Natural killer cell (primary cell): ENCODE measurements at regions not wholly inside any gene's neighbourhood (a gene's known extent, or its start where the extent isn't known, plus 50 kb on each side); places are given as distances from the start of the nearest gene placed in this dataset.

Experiments used
- ATAC-seq, 3 donors: fragments of 150-1000 bp in 2 of 3; fragments of 200-7000 bp in 1 of 3; cut with Tn5 transposase; 1 replicate in 1 of 3; 2 replicates in 2 of 3; pipeline ENCODE4 v1.10.0; 2021; ENCODE audit warnings: mild to moderate bottlenecking in 2 of 3, moderate library complexity in 2 of 3
- DNase-seq, 2 donors: peaks; one replicate each; pipeline versions ENCODE4 v3.0.0 to v3.0.0-alpha.2; 2013 to 2021; ENCODE audit warnings: mixed read lengths in 1 of 2
- H3K27ac ChIP-seq: one replicate; pipeline ENCODE4 v1.5.1; 2013; ENCODE audit warnings: mild to moderate bottlenecking, low read length
- H3K27me3 ChIP-seq: one replicate; pipeline ENCODE4 v1.6.1; 2013; ENCODE audit warnings: low read length; ENCODE audit not compliant: control insufficient read depth, insufficient read depth
- H3K36me3 ChIP-seq: one replicate; pipeline ENCODE4 v1.6.1; 2013; ENCODE audit warnings: low read length; ENCODE audit not compliant: control insufficient read depth, insufficient read depth
- H3K4me1 ChIP-seq: one replicate; pipeline ENCODE4 v1.6.1; 2013; ENCODE audit warnings: low read length; ENCODE audit not compliant: control insufficient read depth, insufficient read depth
- H3K4me3 ChIP-seq: one replicate; pipeline ENCODE4 v1.5.1; 2013; ENCODE audit warnings: low read length
- H3K9me3 ChIP-seq: one replicate; pipeline ENCODE4 v1.6.1; 2013; ENCODE audit warnings: low read length; ENCODE audit not compliant: control insufficient read depth, insufficient read depth
- H3K27ac Mint-ChIP-seq, 2 donors: one replicate each; pipeline ENCODE4 v1.8.0; 2022; ENCODE audit warnings: mild to moderate bottlenecking in 2 of 2, mixed read lengths in 2 of 2, moderate library complexity in 1 of 2
- H3K27me3 Mint-ChIP-seq, 2 donors: one replicate each; pipeline ENCODE4 v1.8.0; 2022; ENCODE audit warnings: low read depth in 2 of 2, mixed read lengths in 2 of 2
- H3K36me3 Mint-ChIP-seq: one replicate; pipeline ENCODE4 v1.8.0; 2022; ENCODE audit warnings: mixed read lengths
- H3K4me1 Mint-ChIP-seq, 2 donors: one replicate each; pipeline ENCODE4 v1.8.0; 2022; ENCODE audit warnings: mixed read lengths in 2 of 2
- H3K4me3 Mint-ChIP-seq: one replicate; pipeline ENCODE4 v1.8.0; 2022; ENCODE audit warnings: mild to moderate bottlenecking, moderate library complexity, mixed read lengths
- H3K9me3 Mint-ChIP-seq, 2 donors: one replicate each; pipeline ENCODE4 v1.8.0; 2022; ENCODE audit warnings: mixed read lengths in 2 of 2
- WGBS: methylation state at CpG from one replicate; pipeline ENCODE4 v1.1.7; 2013; ENCODE audit warnings: missing lambda C conversion rate; ENCODE audit not compliant: insufficient coverage; 5-methylcytosine and 5-hydroxymethylcytosine counted together
- intact Hi-C: fragments of 100-400 bp; cut with micrococcal nuclease; formaldehyde crosslinking; loops from one replicate; pipeline ENCODE4 v1.14.2; 2022
- TF ChIP-seq, protein P1 (sequence below): fragments of 200-600 bp; IDR thresholded peaks from one replicate; pipeline ENCODE4 v1.8.0; 2022; ENCODE audit warnings: antibody characterized with exemption

DNA sequence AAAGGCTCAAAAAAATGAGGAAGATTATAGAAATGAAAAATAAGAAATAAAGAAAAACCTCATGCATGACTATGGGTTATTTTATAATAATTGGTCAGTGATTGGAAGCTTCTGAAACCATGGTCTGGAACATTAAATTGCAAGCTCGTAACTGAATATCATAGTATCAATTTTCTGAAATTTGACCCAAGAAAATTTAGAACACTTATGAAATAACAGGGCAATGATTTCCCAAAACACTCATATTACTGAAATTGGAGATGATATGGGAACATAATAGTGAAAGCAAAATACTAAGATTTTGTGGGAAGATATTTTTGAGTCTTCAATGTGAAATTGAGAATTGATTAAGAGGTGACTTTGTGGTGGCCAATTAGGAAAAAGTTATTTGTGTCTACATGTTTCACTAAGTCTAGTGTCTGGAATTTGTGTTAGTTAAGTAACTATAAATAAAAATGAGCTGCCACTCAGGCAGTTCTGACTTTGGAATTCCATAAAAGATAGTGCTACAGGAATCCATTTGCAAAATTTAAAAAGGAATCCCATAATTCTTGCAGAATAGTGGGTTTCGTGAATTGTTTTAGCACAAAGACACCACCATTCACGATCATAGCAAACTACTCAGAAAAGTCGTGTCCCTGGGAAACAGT, 603.0 kb downstream of the LMO7 start:
- DNase-seq: no peak
- no peaks in the 10 kb centered on the region for H3K4me1 Mint-ChIP-seq
- intact Hi-C loops: no loop called here
- 89% methylated on average over 1 of the region's 4 CpGs for WGBS
- Histone ChIP-seq H3K36me3 (no peaks in the 10 kb centered on the region), H3K27ac (no peak overlapping the region), H3K4me3 (no peak overlapping the region), H3K9me3 (no peaks in the 10 kb centered on the region), H3K4me1 (no peaks in the 10 kb centered on the region), H3K27me3 (no peaks in the 10 kb centered on the region)
- no peak for ATAC-seq
- no peak overlapping the region for H3K27ac Mint-ChIP-seq
- H3K36me3 Mint-ChIP-seq: no peaks in the 10 kb centered on the region
- no peak overlapping the region for H3K4me3 Mint-ChIP-seq
- no peaks in the 10 kb centered on the region for H3K27me3 Mint-ChIP-seq
- TF ChIP-seq, protein P1, sequence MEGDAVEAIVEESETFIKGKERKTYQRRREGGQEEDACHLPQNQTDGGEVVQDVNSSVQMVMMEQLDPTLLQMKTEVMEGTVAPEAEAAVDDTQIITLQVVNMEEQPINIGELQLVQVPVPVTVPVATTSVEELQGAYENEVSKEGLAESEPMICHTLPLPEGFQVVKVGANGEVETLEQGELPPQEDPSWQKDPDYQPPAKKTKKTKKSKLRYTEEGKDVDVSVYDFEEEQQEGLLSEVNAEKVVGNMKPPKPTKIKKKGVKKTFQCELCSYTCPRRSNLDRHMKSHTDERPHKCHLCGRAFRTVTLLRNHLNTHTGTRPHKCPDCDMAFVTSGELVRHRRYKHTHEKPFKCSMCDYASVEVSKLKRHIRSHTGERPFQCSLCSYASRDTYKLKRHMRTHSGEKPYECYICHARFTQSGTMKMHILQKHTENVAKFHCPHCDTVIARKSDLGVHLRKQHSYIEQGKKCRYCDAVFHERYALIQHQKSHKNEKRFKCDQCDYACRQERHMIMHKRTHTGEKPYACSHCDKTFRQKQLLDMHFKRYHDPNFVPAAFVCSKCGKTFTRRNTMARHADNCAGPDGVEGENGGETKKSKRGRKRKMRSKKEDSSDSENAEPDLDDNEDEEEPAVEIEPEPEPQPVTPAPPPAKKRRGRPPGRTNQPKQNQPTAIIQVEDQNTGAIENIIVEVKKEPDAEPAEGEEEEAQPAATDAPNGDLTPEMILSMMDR: no peak
- peaks cover 5 to 6% of the 10 kb centered on the region in 2 donors for H3K9me3 Mint-ChIP-seq

DNA sequence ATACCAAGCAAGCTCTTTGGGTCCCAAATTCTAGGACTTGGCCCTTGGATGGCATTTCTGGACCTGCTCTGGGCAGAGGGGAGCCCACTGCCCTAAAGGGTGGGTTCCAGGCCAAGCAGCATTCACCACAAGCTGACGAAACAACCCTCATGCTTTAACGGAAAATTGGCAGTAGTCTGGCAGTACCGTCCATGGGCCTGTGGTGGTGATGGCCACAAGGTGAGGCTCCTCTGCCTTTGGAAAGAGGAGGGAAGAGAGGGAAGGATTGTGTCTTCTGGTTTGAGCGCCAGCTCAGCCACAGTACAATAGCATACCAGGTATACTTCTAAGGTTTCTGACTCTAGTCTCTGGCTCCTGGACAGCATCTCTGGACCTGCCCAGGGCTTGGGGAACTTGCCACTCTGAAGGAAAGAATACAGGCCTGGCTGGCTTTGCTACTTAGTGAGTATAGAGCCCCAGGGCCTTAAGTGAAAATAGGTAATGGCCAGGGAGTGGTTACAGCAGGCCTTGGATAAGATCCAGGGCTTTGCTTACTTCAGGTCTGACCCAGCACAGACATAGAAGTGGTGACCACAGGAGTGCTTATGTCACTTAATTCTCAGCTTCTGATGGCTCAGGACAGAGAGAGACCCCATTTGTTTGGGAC, 595.5 kb downstream of the LMO7 start:
- H3K27me3 ChIP-seq: no peaks in the 10 kb centered on the region
- TF ChIP-seq, protein P1: no peak
- Mint-ChIP-seq H3K9me3 (peaks cover 11 to 14% of the 10 kb centered on the region in 2 donors), H3K27ac (no peak overlapping the region), H3K4me3 (no peak overlapping the region), H3K36me3 (no peaks in the 10 kb centered on the region), H3K4me1 (no peaks in the 10 kb centered on the region), H3K27me3 (no peaks in the 10 kb centered on the region)
- no peak for ATAC-seq
- H3K9me3 ChIP-seq: no peaks in the 10 kb centered on the region
- H3K4me3 ChIP-seq: no peak overlapping the region
- H3K4me1 ChIP-seq: no peaks in the 10 kb centered on the region
- no peak for DNase-seq
- H3K27ac ChIP-seq: no peak overlapping the region
- intact Hi-C loops: no loop called here
- WGBS: 95% methylated on average over 4 of the region's 4 CpGs
- no peaks in the 10 kb centered on the region for H3K36me3 ChIP-seq

DNA sequence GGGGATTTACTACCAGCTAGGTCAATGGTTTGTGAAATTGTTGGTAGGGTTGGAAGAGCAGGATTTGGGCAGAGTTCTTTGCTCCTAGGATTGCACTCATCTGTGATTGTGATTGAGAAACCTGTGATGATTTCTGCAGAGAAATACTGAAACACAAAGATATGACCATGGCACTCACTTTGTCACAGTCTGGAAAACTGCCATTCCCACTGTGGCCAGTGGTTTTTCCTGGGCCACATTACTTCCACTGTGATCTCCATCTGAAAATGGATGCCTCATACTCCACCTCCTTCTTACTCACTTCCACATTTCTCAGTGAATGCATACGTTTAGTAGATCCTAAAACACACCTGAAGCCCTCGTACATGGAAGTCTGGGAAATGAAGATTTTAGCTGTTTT, 593.2 kb downstream of the LMO7 start:
- intact Hi-C loops: no loop called here
- H3K9me3 ChIP-seq: no peaks in the 10 kb centered on the region
- H3K27me3 ChIP-seq: no peaks in the 10 kb centered on the region
- Mint-ChIP-seq H3K4me1 (no peaks in the 10 kb centered on the region), H3K9me3 (peaks cover 13 to 15% of the 10 kb centered on the region in 2 donors), H3K4me3 (no peak overlapping the region), H3K27ac (no peak overlapping the region), H3K27me3 (no peaks in the 10 kb centered on the region), H3K36me3 (no peaks in the 10 kb centered on the region)
- H3K4me1 ChIP-seq: no peaks in the 10 kb centered on the region
- no peak for ATAC-seq
- no peak overlapping the region for H3K4me3 ChIP-seq
- TF ChIP-seq, protein P1: no peak
- no peak overlapping the region for H3K27ac ChIP-seq
- DNase-seq: no peak
- H3K36me3 ChIP-seq: no peaks in the 10 kb centered on the region
- WGBS: no CpG with 5 or more reads among the region's 2 CpGs

DNA sequence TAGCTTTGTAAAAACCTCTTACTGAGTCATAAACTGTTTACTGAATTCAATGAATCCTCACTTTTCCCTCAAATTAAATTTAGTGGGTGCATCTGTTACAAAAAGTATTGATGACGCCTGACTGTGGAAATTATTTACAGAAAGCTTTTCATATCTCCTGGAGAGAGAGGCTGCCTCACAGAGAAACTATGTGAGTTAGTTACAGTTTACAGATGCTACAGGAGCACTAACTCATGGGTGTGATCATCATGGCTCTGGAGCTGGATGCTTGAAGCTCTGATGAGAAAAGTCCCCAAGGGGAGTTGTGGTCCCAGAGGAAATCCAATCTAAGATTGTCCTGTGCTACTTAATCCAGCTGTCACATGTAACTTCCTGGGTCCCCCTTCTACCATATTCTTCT, 590.8 kb downstream of the LMO7 start:
- intact Hi-C loops: no loop called here
- no peak for ATAC-seq
- no peaks in the 10 kb centered on the region for H3K4me1 Mint-ChIP-seq
- Histone ChIP-seq H3K4me3 (no peak overlapping the region), H3K36me3 (no peaks in the 10 kb centered on the region), H3K4me1 (no peaks in the 10 kb centered on the region), H3K27ac (no peak overlapping the region), H3K9me3 (no peaks in the 10 kb centered on the region), H3K27me3 (no peaks in the 10 kb centered on the region)
- H3K27ac Mint-ChIP-seq: no peak overlapping the region
- H3K4me3 Mint-ChIP-seq: no peak overlapping the region
- no peaks in the 10 kb centered on the region for H3K36me3 Mint-ChIP-seq
- H3K27me3 Mint-ChIP-seq: no peaks in the 10 kb centered on the region
- peaks cover 8 to 14% of the 10 kb centered on the region in 2 donors for H3K9me3 Mint-ChIP-seq
- DNase-seq: no peak
- TF ChIP-seq, protein P1: no peak
- 100% methylated on average over 1 of the region's 1 CpG for WGBS
